ENCODE measurements at regions not wholly inside any gene's neighbourhood (a gene's known extent, or its start where the extent isn't known, plus 50 kb on each side); places are given as distances from the start of the nearest gene placed in this dataset.
A peak's percentile ranks its signal among the peaks of the same experiment; 100 is the strongest.

GRCh38 chr4:81737865-81738559 is 266.3 kb upstream of the RASGEF1B start:
- H3K4me2 ChIP-seq (ENCODE audit: low read length, poor library complexity, severe bottlenecking), result no peak overlapping the region
- no peak overlapping the region for H3K4me3 ChIP-seq (ENCODE audit: insufficient read depth in 1 of 2, low read depth in 1 of 2, low read length in 2 of 2)
- no peak overlapping the region for H3K18ac ChIP-seq (ENCODE audit: low read depth in 1 of 2, low read length in 2 of 2)
- no peak overlapping the region for H2BK15ac ChIP-seq (ENCODE audit: low read depth, poor library complexity, severe bottlenecking)
- no peak overlapping the region for H2BK5ac ChIP-seq (ENCODE audit: low read depth, low read length, poor library complexity, severe bottlenecking)
- no peak overlapping the region for H3K4ac ChIP-seq (ENCODE audit: low read depth in 1 of 2, low read length in 2 of 2)
- H3K14ac ChIP-seq (ENCODE audit: low read length in 2 of 2), result no peak overlapping the region
- DNase-seq, result no peak
- H2BK12ac ChIP-seq (ENCODE audit: low read length in 2 of 2), result no peak overlapping the region
- H3K27me3 ChIP-seq (ENCODE audit: control insufficient read depth in 1 of 2, insufficient read depth in 1 of 2, low read length in 2 of 2), result no peaks in the 10 kb centered on the region
- H3K27ac ChIP-seq (ENCODE audit: low read length, poor library complexity, severe bottlenecking), result no peak overlapping the region
- no peak overlapping the region for H2BK120ac ChIP-seq (ENCODE audit: low read depth, low read length)
- no peaks in the 10 kb centered on the region for H3K9me3 ChIP-seq (ENCODE audit: control insufficient read depth, low read length)
- no peak overlapping the region for H2AFZ ChIP-seq (ENCODE audit: low read depth, low read length)
- H4K91ac ChIP-seq (ENCODE audit: low read length), result no peak overlapping the region
- no peak overlapping the region for H4K8ac ChIP-seq (ENCODE audit: low read length)
- H3K4me1 ChIP-seq (ENCODE audit: control insufficient read depth, insufficient read depth, low read depth, low read length), result no peaks in the 10 kb centered on the region
- no peaks in the 10 kb centered on the region for H3K79me1 ChIP-seq (replicated peaks; ENCODE audit: low read length, poor library complexity, severe bottlenecking)
- no peak overlapping the region for H3K23ac ChIP-seq (ENCODE audit: low read length in 2 of 2)
- no peak overlapping the region for H3K9ac ChIP-seq (ENCODE audit: low read length)
- 78% methylated on average over 2 of the region's 2 CpGs for WGBS
- H3K36me3 ChIP-seq (ENCODE audit: control insufficient read depth in 1 of 2, insufficient read depth in 2 of 2, low read depth in 1 of 2, low read length in 2 of 2), result no peaks in the 10 kb centered on the region
- H2AK5ac ChIP-seq (ENCODE audit: low read length, severe bottlenecking), result no peak overlapping the region

- Histone ChIP-seq H3K23ac (ENCODE audit: low read length in 2 of 2) (no peak overlapping the region), H3K27me3 (ENCODE audit: control insufficient read depth in 1 of 2, insufficient read depth in 1 of 2, low read length in 2 of 2) (no peaks in the 10 kb centered on the region), H3K4me3 (ENCODE audit: insufficient read depth in 1 of 2, low read depth in 1 of 2, low read length in 2 of 2) (no peak overlapping the region), H3K18ac (ENCODE audit: low read depth in 1 of 2, low read length in 2 of 2) (no peak overlapping the region), H3K4me1 (ENCODE audit: control insufficient read depth, insufficient read depth, low read depth, low read length) (no peaks in the 10 kb centered on the region), H4K91ac (ENCODE audit: low read length) (no peak overlapping the region), H2AFZ (ENCODE audit: low read depth, low read length) (no peak overlapping the region), H2BK120ac (ENCODE audit: low read depth, low read length) (no peak overlapping the region), H3K14ac (ENCODE audit: low read length in 2 of 2) (no peak overlapping the region), H2AK5ac (ENCODE audit: low read length, severe bottlenecking) (no peak overlapping the region), H4K8ac (ENCODE audit: low read length) (no peak overlapping the region), H2BK5ac (ENCODE audit: low read depth, low read length, poor library complexity, severe bottlenecking) (no peak overlapping the region), H3K9ac (ENCODE audit: low read length) (no peak overlapping the region), H3K79me1 (replicated peaks; ENCODE audit: low read length, poor library complexity, severe bottlenecking) (no peaks in the 10 kb centered on the region), H3K27ac (ENCODE audit: low read length, poor library complexity, severe bottlenecking) (no peak overlapping the region), H2BK12ac (ENCODE audit: low read length in 2 of 2) (no peak overlapping the region), H3K9me3 (ENCODE audit: control insufficient read depth, low read length) (no peaks in the 10 kb centered on the region), H3K4ac (ENCODE audit: low read depth in 1 of 2, low read length in 2 of 2) (no peak overlapping the region), H3K36me3 (ENCODE audit: control insufficient read depth in 1 of 2, insufficient read depth in 2 of 2, low read depth in 1 of 2, low read length in 2 of 2) (no peaks in the 10 kb centered on the region), H3K4me2 (ENCODE audit: low read length, poor library complexity, severe bottlenecking) (no peak overlapping the region), H2BK15ac (ENCODE audit: low read depth, poor library complexity, severe bottlenecking) (no peak overlapping the region)
- WGBS, result 63% methylated on average over 2 of the region's 2 CpGs
- DNase-seq, result no peak
These were observed 264.6 kb upstream of the RASGEF1B start for GRCh38 chr4:81736324-81736723.

- no peak overlapping the region for H4K8ac ChIP-seq (ENCODE audit: low read length)
These were observed 261.3 kb upstream of the RASGEF1B start for GRCh38 chr4:81732980-81733379.

GRCh38 chr4:81724925-81725329 is 253.2 kb upstream of the RASGEF1B start:
- no peak overlapping the region for H3K9ac ChIP-seq (ENCODE audit: low read length)
- H2BK120ac ChIP-seq (ENCODE audit: low read depth, low read length), result no peak overlapping the region
- H3K4ac ChIP-seq (ENCODE audit: low read depth in 1 of 2, low read length in 2 of 2), result no peak overlapping the region
- H4K8ac ChIP-seq (ENCODE audit: low read length), result no peak overlapping the region
- H3K36me3 ChIP-seq (ENCODE audit: control insufficient read depth in 1 of 2, insufficient read depth in 2 of 2, low read depth in 1 of 2, low read length in 2 of 2), result no peaks in the 10 kb centered on the region
- no peak overlapping the region for H2AFZ ChIP-seq (ENCODE audit: low read depth, low read length)
- H3K4me3 ChIP-seq (ENCODE audit: insufficient read depth in 1 of 2, low read depth in 1 of 2, low read length in 2 of 2), result peak overlapping the region in 1 of 2 experiments; percentile 40
- H3K9me3 ChIP-seq (ENCODE audit: control insufficient read depth, low read length), result no peaks in the 10 kb centered on the region
- no peak overlapping the region for H3K27ac ChIP-seq (ENCODE audit: low read length, poor library complexity, severe bottlenecking)
- H3K27me3 ChIP-seq (ENCODE audit: control insufficient read depth in 1 of 2, insufficient read depth in 1 of 2, low read length in 2 of 2), result no peaks in the 10 kb centered on the region
- peak overlapping the region; percentile 21 to 33 for H3K18ac ChIP-seq (ENCODE audit: low read depth in 1 of 2, low read length in 2 of 2)
- H3K4me1 ChIP-seq (ENCODE audit: control insufficient read depth, insufficient read depth, low read depth, low read length), result peaks cover 3% of the 10 kb centered on the region
- no peak overlapping the region for H2AK5ac ChIP-seq (ENCODE audit: low read length, severe bottlenecking)
- H3K23ac ChIP-seq (ENCODE audit: low read length in 2 of 2), result no peak overlapping the region
- peak overlapping the region; percentile 68 for H4K91ac ChIP-seq (ENCODE audit: low read length)
- H2BK15ac ChIP-seq (ENCODE audit: low read depth, poor library complexity, severe bottlenecking), result no peak overlapping the region
- H3K14ac ChIP-seq (ENCODE audit: low read length in 2 of 2), result no peak overlapping the region
- no peak overlapping the region for H2BK12ac ChIP-seq (ENCODE audit: low read length in 2 of 2)
- DNase-seq, result peak; percentile 11
- no peaks in the 10 kb centered on the region for H3K79me1 ChIP-seq (replicated peaks; ENCODE audit: low read length, poor library complexity, severe bottlenecking)
- WGBS, result 45% methylated on average over 2 of the region's 2 CpGs
- H2BK5ac ChIP-seq (ENCODE audit: low read depth, low read length, poor library complexity, severe bottlenecking), result no peak overlapping the region
- H3K4me2 ChIP-seq (ENCODE audit: low read length, poor library complexity, severe bottlenecking), result no peak overlapping the region

More at GRCh38 chr4:81732980-81733379, 261.3 kb upstream of the RASGEF1B start:
- no peaks in the 10 kb centered on the region for H3K27me3 ChIP-seq (ENCODE audit: control insufficient read depth in 1 of 2, insufficient read depth in 1 of 2, low read length in 2 of 2)
- no peak overlapping the region for H2BK15ac ChIP-seq (ENCODE audit: low read depth, poor library complexity, severe bottlenecking)
- no peaks in the 10 kb centered on the region for H3K9me3 ChIP-seq (ENCODE audit: control insufficient read depth, low read length)
- no peaks in the 10 kb centered on the region for H3K79me1 ChIP-seq (replicated peaks; ENCODE audit: low read length, poor library complexity, severe bottlenecking)
- H3K23ac ChIP-seq (ENCODE audit: low read length in 2 of 2), result no peak overlapping the region
- no peak overlapping the region for H3K27ac ChIP-seq (ENCODE audit: low read length, poor library complexity, severe bottlenecking)
- 20% methylated on average over 1 of the region's 1 CpG for WGBS
- no peak overlapping the region for H2AK5ac ChIP-seq (ENCODE audit: low read length, severe bottlenecking)
- H3K4me1 ChIP-seq (ENCODE audit: control insufficient read depth, insufficient read depth, low read depth, low read length), result no peaks in the 10 kb centered on the region
- H2AFZ ChIP-seq (ENCODE audit: low read depth, low read length), result no peak overlapping the region
- no peak overlapping the region for H3K4me3 ChIP-seq (ENCODE audit: insufficient read depth in 1 of 2, low read depth in 1 of 2, low read length in 2 of 2)
- no peak overlapping the region for H4K91ac ChIP-seq (ENCODE audit: low read length)
- no peak overlapping the region for H3K9ac ChIP-seq (ENCODE audit: low read length)
- H3K18ac ChIP-seq (ENCODE audit: low read depth in 1 of 2, low read length in 2 of 2), result no peak overlapping the region
- no peaks in the 10 kb centered on the region for H3K36me3 ChIP-seq (ENCODE audit: control insufficient read depth in 1 of 2, insufficient read depth in 2 of 2, low read depth in 1 of 2, low read length in 2 of 2)
- H3K14ac ChIP-seq (ENCODE audit: low read length in 2 of 2), result no peak overlapping the region
- no peak overlapping the region for H3K4me2 ChIP-seq (ENCODE audit: low read length, poor library complexity, severe bottlenecking)
- no peak overlapping the region for H3K4ac ChIP-seq (ENCODE audit: low read depth in 1 of 2, low read length in 2 of 2)
- no peak overlapping the region for H2BK5ac ChIP-seq (ENCODE audit: low read depth, low read length, poor library complexity, severe bottlenecking)
- H2BK12ac ChIP-seq (ENCODE audit: low read length in 2 of 2), result no peak overlapping the region
- H2BK120ac ChIP-seq (ENCODE audit: low read depth, low read length), result no peak overlapping the region
- no peak for DNase-seq

All from mesenchymal stem cell (in vitro differentiated cells and primary cell).